ENCODE measurements at regions not wholly inside any gene's neighbourhood (a gene's known extent, or its start where the extent isn't known, plus 50 kb on each side); places are given as distances from the start of the nearest gene placed in this dataset.
A peak's percentile ranks its signal among the peaks of the same experiment; 100 is the strongest.

GRCh38 chr2:205937211-205937610 is 148.8 kb downstream of the INO80D start:
- no peak for DNase-seq

DNA sequence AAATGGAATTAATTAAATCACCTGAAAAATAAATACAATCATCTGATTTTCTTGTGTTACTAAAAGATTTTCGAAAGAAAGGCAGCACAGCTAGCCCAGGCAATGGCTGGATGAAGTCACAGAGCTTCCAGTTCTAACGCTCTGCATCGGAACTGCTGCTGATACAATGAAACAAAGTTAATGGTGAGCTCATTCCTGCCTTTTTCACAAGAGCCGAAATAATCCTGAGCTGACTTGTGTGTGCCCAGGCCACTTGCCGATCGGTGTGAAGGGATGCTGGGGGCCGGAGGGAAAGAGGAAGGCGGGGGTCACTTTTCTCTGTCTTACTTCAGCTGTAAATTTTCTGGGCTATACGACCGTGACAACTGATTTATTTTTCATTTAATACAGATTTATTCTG is 149.5 kb downstream of the INO80D start:
- DNase-seq: no peak

DNA sequence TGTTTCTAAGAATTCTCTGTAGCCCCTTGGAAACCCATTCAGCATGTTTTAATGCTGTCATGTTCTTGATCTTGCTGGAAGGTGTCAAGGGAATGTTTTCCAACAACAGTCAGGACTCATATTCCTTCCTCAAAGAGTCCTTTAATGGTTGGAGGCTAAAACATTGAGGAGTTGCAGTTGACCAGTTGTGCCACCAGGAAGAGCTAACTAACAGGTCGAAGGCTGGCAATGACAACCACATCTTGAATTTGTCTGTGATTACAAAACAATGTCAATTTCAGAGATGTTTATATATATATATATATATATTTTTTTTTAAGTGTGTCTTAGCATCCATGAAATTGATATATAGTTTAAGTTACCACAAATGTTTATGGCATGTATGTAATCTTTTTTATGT is 151.5 kb downstream of the INO80D start:
- DNase-seq: no peak

DNA sequence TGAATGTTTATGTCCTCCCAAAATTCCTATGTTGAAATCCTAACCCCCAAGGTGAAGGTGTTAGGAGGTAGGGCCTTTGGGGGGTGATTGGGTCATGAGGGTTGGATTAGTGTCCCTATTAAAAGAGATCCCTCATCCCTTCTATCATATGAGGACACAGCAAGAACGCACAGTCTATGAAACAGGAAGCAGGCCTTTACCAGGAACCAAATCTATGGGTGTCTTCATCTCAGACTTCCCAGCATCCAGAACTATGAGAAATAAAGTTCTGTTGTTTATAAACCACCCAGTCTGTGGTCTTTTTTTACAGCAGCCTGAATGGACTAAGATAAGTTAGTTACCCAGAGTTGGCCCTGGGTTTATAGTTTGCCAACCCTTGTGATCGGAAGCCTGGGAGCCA is 153.1 kb downstream of the INO80D start:
- no peak for DNase-seq

GRCh38 chr2:205931388-205931787 is 154.6 kb downstream of the INO80D start:
- DNase-seq: no peak

DNA sequence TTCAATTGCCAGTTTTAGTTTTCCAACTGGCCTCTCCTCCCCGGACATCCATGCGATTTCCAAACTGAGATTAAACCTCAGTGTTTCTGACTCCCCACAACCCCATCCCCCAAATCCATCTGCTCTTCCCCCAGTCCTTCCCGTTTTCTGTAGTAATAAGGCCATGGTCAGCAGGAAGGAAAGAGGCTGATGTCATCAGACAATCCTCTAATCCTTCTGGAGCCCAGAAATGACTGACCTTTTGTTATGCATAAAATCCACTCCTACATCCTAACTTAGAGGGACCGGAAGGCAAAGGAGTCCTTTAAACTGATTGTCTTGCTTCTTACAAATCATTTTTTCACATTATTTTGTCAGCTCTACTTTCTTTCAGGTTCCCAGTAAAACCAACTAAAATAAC is 155.8 kb downstream of the INO80D start:
- DNase-seq: no peak

- no peak for DNase-seq
Measured at GRCh38 chr2:205929246-205929942, 156.6 kb downstream of the INO80D start.

- peak; percentile 71 for DNase-seq
Measured at GRCh38 chr2:205925373-205926337, 160.3 kb downstream of the INO80D start.

- DNase-seq: no peak
Measured at GRCh38 chr2:205924676-205925075, 161.3 kb downstream of the INO80D start.

- DNase-seq: no peak
Measured at GRCh38 chr2:205915130-205915524, 170.8 kb downstream of the INO80D start.

- no peak for DNase-seq
Measured at GRCh38 chr2:205914213-205915129, 171.5 kb downstream of the INO80D start.

- DNase-seq: no peak
Measured at GRCh38 chr2:205913668-205914067, 172.3 kb downstream of the INO80D start.

DNA sequence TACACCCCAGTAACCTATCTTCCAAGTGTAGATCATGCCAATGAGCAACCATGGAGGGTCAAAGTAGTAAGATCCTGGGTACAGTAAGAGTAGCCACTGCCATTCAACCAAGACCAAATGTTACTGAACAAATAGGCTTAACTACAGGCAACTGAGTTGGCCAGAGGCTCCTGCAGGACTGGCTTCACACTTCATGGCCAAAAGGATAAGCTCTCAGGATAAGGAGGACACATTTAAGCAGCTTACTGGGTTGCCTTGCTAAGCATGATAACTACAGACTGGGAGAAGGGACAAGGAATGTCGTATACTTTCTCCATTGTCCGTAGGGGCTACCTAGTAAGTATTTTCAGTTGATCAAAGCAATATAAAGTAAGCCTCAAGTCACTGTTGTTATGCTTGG is 174.7 kb downstream of the INO80D start:
- DNase-seq: no peak

- DNase-seq: no peak
Measured at GRCh38 chr2:205909184-205909572, 176.8 kb downstream of the INO80D start.

DNA sequence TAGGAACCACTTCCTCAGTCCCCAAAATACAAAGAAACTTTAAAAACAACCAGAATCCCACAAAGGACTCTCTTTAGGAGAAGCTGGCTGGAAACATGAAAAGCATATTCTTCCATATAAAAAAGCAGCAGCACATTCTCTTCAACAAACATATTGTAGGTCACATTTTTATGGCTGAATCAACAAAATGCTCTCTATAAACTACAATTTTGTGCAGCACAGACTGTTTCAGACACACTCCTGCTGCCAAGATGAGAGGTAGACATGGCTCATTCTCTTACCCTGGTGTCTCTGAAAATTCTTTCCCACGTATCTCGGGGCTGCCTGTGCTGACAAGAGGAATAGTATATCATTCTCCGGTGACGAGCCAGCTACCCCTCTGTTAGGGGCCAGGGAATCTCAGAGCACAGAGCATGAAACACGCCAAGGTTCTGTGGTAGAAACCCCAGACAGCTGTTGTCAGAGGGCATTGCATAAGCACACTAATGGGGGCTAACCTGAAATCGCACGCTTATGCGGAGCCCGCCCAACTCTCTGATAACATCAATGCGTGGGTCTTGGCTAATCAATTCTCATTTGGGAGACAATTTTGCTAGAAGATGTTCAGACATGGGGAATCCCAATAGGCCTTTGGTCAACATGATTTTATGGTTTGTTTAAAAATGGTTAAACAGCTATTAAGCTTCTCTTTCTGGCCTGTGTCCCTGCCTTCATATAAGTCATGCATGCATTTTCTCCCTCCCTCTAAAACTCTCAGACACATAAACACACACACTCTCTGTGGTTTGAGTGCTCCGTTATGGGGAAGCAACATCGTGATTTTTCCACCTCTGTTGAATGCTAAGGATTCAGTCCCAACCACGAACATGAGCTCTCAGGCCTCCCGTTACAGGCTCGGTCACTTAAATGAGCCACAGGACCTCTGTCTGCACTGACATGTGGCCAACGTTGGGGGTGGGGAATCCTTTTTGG is 177.5 kb downstream of the INO80D start:
- DNase-seq: no peak

DNA sequence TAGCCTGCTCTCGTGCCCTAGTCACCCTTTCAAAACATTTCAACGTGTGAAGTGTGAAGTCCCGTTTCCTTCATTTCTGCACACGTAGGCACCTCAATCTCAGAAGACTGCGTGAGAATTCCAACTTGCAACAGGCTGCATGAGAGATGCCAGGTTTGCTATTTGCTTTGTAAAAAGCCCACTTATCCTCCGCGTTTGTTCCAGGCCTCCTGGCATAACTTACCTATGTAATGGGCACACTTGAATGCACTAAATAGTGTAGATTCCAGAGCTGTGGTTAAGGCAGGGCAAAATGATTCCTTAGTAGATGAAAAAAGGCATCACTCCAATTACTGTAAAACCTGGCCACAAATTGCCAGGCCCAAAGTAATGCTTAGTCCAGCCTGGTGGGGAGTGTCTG is 179.6 kb downstream of the INO80D start:
- DNase-seq: no peak

DNA sequence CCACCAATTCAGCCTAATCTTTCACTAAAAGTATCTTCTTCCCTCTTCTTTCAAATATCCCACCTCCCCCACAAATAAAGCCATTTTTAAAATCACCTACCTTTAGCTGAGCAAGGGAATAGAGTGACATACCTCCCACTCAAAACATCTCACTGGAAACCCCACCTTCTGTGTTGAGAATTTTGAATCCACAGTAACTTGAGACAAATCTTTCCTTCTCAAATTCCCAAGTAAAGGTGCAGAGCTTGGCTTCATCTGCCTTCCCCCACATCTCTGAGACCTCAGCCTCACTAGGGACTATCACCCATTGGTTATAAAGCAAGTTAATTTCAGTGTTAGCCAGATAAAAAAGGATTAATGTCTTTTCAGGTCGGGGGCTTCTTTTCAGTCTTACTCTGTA is 180.4 kb downstream of the INO80D start:
- DNase-seq: no peak

GRCh38 chr2:205904873-205905272 is 181.1 kb downstream of the INO80D start:
- no peak for DNase-seq

DNA sequence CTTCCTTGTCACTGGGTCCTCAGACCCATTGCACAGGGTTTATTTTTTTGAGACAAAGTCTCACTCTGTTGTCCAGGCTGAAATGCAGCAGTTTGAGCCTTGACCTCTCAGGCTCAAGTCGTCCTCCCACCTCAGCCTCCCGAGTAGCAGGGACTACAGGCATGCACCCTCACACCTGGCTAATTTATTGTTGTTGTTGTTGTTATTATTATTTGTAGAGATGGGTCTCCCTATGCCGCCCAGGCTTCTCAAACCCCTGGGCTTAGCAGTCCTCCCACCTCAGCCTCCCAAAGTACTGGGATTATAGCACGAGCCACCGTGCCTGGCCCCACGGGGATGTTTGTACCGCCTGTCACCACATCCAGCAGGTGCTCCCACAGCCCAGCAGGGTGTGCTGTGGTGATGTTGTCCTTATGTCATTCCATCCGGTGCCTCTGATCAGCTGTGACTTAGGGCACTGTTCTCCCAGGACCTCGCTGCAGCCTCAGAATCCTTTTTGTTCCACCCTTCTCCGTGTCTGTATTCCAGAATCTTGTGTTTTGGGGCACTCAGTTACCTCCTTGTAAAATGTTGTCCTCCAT is 182.3 kb downstream of the INO80D start:
- DNase-seq: no peak

- DNase-seq: no peak
Measured at GRCh38 chr2:205902900-205903237, 183.1 kb downstream of the INO80D start.

GRCh38 chr2:205902041-205902899 is 183.7 kb downstream of the INO80D start:
- DNase-seq: no peak
